C1 segment of cervical spinal cord (tissue), 14 donors: ENCODE measurements at regions not wholly inside any gene's neighbourhood (a gene's known extent, or its start where the extent isn't known, plus 50 kb on each side); places are given as distances from the start of the nearest gene placed in this dataset.

ENCODE experiments used
- DNase-seq, 14 donors: peaks; one replicate each; lab custom pipeline; 2025; lab: John Stamatoyannopoulos, UW

DNA sequence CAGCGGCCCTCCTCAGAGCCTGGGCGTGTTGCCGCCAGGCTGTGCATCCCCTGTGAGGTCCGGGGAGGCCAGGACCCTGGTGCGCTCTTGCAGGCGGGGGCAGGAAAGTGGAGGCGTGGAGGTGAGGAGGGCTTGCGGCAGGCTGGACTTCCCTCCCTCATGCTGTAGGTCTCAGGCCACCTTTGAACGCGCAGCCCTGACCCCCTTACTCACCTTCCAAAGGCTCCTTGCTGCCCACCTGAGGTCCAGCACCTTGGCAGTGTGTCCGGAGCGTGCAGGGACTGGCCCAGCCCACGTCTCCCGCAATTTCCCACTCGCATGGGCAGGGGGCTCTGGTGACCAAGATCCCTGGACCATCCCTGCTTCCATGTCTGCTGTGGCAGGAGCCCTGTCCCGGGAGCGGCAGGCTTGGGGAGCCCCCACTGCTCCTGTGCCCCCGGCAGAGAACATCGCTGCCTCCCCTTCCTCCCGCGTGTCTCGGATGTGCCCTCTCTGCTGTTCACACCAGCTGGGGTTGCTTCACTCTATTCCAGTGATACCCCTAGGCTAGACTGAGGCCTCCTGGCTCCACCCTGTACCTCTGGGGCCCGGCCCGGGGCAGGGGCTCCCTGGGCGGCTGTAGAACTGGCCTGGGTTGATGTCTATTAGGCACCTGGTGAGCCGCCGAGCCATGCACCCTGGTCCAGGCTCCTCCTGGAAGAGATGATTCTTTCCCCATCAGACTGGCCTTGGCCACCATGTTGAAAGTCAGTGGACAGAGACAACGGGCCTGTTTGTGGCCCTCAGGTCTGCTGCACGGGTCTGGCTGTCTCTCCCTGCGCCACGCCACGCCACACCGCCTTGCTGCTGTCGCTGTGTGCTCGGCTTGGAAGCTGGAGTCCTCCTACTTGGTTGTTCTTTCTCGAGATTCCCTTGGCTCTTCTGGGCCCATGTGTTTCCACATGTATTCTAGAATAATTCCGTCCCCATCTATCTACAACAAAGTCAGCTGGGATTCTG lies 95.4 kb upstream of the ADRA2C start:
- DNase-seq = no peak

- no peak for DNase-seq
Measured at GRCh38 chr4:3669553-3669949, 96.6 kb upstream of the ADRA2C start.

- DNase-seq = no peak
Measured at GRCh38 chr4:3668825-3669552, 97.2 kb upstream of the ADRA2C start.

- DNase-seq = no peak
Measured at GRCh38 chr4:3667258-3667657, 98.9 kb upstream of the ADRA2C start.

DNA sequence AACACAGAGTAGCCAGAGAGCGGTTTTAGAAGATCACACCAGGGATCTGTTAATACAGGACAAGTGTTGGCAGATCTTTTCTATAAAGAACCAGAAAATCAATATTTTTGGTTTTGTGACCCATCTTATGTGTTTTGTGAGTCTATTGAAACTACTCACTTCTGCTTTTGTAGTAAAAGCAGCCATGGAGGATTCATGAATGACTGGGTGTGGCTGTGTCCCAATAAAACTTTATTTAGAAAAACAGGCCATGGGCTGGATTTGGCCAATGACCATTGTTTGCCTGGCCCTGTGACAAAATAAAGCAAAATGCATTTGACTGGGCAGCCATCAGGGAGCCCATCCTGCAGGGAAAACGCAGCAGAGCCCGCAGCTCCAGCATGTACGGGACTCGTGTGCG lies 99.9 kb upstream of the ADRA2C start:
- DNase-seq = no peak

- no peak for DNase-seq
Measured at GRCh38 chr4:3665360-3665891, 100.8 kb upstream of the ADRA2C start.

DNA sequence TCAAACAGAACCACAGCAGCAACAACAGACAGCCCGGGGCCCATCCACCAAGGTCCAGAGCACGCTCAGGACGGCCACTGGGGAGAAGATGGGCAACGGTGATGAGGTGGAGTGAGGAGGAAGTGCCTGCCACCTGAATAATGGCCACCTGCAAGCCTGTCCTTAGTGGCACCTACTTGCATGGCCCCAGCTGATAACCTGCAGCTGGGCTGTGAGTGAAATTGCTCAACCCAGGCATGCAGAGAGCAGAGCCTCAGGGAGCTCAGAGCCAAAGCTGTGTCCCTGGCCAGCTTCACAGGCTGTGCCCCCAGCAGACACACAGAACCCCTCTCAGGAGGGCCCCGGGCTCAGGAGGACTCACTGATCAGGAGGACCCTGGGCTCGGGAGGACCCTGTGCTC lies 102.4 kb upstream of the ADRA2C start:
- no peak for DNase-seq

GRCh38 chr4:3662516-3662915 lies 103.7 kb upstream of the ADRA2C start:
- DNase-seq = no peak

GRCh38 chr4:3661989-3662388 lies 104.2 kb upstream of the ADRA2C start:
- no peak for DNase-seq

DNA sequence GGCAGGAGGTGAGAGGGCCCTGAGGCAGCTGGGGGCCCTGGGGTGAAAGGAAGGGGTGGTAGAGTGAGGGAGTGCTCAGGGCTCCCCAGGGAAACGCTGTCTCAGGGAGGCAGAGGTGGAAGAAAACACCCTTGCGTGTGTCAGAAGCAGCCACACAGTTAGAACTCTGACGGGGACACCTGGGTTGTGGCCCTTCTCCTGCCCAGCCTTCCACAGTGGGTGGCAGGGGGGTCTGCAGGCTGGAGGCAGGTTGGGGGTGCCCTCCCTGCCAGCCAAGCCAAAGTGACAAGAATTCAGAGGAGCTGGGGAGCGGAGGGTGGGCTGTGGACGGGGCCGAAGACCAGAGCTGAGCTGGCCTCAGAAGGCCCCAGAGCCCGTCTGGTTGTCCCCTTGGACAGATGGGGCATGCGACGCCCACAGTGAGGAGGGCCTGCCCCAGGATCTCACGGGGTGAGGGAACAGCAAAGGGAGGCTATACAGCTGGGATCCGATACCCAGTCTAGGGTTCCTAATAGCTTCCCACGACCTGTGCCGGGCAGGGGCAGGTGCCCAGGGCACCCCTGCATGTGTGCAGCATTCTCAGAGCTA lies 105.2 kb upstream of the ADRA2C start:
- no peak for DNase-seq

DNA sequence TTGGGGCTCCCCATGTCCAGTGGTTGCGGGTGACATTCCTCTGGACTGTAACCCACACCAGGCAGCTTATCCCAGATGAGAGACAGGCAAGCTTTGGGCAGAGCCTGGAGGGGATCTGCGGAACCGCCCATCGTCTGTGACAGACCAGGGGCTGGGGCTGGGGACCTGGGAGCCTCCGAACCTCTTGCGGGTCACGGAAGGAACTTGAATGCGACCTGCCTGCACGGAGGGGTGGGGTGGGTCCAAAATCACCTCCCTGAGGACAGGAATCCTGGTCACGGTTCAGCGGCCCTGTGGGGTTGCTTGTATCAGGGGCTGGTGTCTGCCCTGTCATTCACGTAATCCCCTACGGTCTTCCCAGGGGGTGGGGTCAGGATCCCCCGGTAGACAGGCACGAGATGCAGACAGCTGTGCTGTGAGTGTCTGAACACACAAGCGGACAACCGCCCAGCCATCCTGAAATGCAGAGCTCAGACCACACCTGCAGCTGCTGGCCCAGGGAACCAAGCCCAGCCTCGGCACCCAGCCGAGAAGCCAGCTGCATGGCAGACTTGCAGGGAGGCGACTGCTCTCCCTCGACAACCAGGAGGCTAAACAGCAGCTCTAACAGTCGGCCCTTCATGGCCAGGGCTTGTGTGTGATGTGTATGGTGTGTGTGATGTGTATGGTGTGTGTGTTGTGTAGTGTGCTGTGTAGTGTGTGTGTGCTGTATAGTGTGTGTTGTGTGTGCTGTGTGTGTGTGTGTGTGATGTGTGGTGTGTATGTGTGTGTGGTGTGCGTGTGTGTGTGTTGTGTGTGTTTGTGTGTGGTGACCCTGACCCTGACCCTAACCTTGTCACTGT lies 105.9 kb upstream of the ADRA2C start:
- peak in 4 of 14 donors; percentile 4 to 24 (median 22) for DNase-seq

GRCh38 chr4:3659131-3659530 lies 107.1 kb upstream of the ADRA2C start:
- no peak for DNase-seq

DNA sequence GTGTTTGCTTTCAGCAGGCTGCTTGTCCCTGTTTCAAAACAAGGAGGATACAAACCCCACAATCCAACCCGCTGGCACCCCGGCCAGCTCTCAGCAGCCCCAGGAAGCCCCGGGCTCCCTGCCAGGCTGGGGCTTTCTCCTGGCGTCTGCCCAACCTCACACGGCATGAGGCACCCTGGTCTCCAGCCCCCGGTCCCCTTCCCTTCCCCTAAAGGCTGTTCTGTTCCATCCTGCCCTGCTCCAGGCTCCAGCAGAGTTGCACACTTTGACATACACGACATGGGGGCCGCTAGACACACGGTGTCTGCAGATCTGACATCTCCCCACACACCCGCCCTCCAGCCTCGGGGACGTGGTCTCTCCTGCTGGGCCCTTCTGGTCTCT lies 107.7 kb upstream of the ADRA2C start:
- DNase-seq = peak in 2 of 14 donors; percentile 18 to 20

DNA sequence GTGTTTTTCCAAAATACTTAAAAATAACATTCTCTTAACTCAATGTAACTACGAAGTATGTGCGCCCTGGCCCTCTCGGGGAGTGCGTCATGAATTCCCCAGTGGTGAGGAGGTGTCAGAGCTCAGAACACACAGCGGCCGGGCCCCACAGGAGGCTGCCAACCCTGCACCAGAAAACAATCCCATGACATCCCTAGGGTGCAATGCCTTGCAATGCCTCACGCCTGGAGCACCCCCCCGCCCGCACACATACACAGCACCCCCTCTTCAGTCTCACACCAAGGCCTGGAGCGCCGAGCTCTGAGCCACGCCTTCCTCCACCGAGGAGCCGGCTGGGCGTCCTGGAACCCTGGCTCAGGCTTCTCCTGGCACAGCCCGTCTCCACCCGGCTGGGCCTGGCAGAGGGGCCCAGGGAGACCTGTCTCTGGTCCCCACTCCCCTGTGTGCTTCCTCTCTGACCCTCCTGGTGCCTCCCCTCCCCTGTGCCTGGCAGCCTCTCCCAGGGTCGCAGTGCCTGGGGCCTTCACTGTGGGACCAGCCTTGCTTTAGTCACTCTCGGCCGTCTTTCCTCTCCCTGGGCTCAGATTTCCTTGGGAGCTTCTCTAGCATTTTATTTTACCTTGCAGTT lies 108.2 kb upstream of the ADRA2C start:
- DNase-seq = no peak

DNA sequence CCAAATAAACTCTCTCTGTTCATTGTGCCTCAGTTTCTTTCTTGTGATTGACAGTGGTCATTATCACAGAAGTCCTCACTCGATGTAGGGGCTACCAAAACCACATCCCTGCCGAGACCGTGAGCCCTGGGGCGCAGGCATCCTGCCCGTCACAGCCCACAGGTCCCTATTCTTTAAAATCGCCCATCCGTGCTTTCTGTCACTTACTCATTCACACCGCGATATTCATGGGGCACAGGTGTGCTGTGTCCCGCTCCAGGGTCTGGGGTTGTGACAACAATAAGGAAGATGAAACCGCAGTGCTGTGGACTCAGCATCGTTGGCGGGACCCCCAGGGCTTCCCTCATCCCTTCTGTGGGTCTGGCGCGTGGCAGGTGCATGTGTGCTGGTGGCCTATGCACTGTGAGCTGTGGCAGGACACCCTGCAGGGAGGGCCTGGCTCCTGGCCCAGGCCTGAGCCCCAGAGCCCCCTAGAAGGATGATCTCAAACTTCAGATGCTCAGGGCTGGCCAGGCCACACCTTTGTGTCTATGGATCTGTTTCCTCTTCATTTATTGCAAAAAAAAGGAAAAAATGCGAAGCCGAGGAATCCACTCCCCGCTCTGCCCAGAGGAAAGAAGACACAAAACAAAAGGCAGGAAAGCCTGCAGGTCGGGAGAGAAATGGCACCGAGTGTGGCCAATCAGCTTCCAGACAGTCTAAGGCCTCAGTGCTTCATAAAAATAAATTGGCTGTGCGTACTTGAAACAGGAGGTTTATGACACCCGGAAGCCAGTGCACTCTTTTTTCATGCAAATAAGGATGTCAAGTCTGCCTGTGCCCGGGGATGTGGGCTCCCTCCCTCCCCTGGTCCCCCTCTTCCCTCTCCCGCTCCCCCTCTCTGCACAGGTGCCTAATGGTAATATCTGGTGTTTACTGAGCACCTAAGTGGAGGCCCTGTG lies 109.5 kb upstream of the ADRA2C start:
- no peak for DNase-seq

DNA sequence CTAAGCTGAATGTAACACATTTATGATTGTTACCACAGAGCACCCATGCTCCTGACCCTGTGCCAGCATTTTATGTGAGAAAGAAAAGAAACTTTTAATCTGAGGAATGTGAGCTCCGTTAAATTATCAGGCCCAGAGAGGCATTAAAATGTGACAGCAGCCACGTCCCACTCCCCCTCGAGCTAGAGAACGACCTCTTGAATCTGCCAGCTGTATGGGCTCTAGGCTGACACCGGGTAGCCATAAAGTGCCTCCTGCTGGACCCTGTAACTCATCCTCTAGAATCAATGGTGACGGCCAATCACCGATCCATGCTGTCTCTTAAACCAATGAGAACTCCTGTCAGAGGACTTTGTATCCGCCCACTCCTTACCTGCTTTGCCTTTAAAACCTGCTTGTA lies 110.2 kb upstream of the ADRA2C start:
- no peak for DNase-seq

DNA sequence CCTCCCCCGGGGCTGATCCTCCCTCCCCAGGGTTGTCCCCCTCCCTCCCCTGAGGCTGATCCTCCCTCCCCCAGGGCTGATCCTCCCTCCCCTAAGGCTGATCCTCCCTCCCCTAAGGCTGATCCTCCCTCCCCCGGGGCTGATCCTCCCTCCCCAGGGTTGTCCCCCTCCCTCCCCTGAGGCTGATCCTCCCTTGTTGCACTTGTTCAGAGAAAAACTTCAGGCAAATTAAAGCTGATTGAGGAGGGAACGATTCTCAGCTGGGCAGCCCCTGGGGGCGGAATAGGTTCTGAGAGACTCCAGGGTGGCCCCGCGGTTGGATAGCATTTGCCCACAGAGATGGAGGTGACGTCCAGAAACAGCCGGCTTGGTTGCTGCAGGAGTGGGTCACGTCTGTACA lies 110.7 kb upstream of the ADRA2C start:
- no peak for DNase-seq

GRCh38 chr4:3654036-3654807 lies 112.0 kb upstream of the ADRA2C start:
- no peak for DNase-seq

GRCh38 chr4:3652586-3652985 lies 113.6 kb upstream of the ADRA2C start:
- DNase-seq = no peak
